Breast epithelium (tissue), 3 donors: ENCODE measurements at regions not wholly inside any gene's neighbourhood (a gene's known extent, or its start where the extent isn't known, plus 50 kb on each side); places are given as distances from the start of the nearest gene placed in this dataset.

Experiments used
- POLR2A ChIP-seq: fragments of 450-650 bp; IDR thresholded peaks from one replicate; pipeline ENCODE4 v1.6.1; 2016; ENCODE audit warnings: antibody characterized with exemption, mild to moderate bottlenecking, moderate library complexity
- TF ChIP-seq, protein P1 (sequence below), 3 donors: fragments of 450-650 bp; IDR thresholded peaks; one replicate each; pipeline ENCODE4 v1.5.1; 2016 to 2017; ENCODE audit warnings: antibody characterized with exemption in 3 of 3, mild to moderate bottlenecking in 3 of 3, moderate library complexity in 3 of 3

DNA sequence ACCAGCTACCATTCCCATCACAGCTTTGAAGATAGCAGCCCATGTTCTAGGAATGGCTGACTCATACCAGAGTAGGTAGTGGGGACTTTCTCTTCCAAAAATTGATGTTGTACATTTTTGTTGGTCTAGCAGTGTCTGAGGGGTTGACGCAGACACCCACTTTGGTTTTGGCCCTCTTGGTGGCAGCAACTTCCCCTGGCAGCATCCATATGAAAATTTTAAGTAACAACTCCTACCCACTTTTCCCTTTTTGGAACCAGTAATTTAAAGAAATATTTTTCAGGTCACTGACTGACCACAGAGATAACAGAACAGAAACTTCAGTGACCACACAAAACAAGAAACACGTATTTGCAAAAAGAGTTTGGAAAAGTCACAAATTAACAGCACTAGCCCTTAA lies 162.0 kb upstream of the TMCC3 start:
- TF ChIP-seq, protein P1, sequence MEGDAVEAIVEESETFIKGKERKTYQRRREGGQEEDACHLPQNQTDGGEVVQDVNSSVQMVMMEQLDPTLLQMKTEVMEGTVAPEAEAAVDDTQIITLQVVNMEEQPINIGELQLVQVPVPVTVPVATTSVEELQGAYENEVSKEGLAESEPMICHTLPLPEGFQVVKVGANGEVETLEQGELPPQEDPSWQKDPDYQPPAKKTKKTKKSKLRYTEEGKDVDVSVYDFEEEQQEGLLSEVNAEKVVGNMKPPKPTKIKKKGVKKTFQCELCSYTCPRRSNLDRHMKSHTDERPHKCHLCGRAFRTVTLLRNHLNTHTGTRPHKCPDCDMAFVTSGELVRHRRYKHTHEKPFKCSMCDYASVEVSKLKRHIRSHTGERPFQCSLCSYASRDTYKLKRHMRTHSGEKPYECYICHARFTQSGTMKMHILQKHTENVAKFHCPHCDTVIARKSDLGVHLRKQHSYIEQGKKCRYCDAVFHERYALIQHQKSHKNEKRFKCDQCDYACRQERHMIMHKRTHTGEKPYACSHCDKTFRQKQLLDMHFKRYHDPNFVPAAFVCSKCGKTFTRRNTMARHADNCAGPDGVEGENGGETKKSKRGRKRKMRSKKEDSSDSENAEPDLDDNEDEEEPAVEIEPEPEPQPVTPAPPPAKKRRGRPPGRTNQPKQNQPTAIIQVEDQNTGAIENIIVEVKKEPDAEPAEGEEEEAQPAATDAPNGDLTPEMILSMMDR (IDR thresholded peaks at IDR 0.05), result no peak
- no peak for TF ChIP-seq POLR2A
